DND-41 (cell line): ENCODE measurements at regions not wholly inside any gene's neighbourhood (a gene's known extent, or its start where the extent isn't known, plus 50 kb on each side); places are given as distances from the start of the nearest gene placed in this dataset.

ENCODE experiments used
- EZH2 ChIP-seq: IDR thresholded peaks from 3 replicates; pipeline ENCODE4 v1.6.1; 2012; ENCODE audit warnings: borderline replicate concordance, low read depth, mild to moderate bottlenecking, moderate library complexity, low read length, inconsistent platforms; ENCODE audit not compliant: severe bottlenecking
- TF ChIP-seq, protein P1 (sequence below): IDR thresholded peaks from 2 replicates; pipeline ENCODE4 v1.5.1; 2012; ENCODE audit warnings: borderline replicate concordance, low read length, moderate library complexity, mild to moderate bottlenecking; ENCODE audit not compliant: poor library complexity, severe bottlenecking; ENCODE audit errors: extremely low read depth

DNA sequence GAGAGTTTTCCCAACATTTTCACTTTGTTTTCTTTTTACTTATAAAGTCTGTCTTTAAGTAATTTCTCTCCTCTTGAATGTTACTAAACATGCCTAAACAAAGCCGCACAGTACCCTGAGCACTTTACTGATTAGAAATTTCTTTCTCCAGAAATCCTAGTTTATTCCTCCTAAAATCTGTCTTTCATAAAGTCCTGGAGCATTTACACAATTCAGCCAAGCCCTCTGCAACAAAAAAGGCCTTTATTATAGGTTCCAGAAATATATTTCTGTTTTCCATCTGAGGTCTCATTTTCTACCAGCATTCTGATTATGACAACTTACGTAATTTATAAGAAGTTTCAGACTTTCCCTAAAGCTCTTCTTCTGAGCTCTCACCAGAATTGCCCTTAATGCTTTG lies 549.5 kb upstream of the OLFM3 start:
- TF ChIP-seq, protein P1, sequence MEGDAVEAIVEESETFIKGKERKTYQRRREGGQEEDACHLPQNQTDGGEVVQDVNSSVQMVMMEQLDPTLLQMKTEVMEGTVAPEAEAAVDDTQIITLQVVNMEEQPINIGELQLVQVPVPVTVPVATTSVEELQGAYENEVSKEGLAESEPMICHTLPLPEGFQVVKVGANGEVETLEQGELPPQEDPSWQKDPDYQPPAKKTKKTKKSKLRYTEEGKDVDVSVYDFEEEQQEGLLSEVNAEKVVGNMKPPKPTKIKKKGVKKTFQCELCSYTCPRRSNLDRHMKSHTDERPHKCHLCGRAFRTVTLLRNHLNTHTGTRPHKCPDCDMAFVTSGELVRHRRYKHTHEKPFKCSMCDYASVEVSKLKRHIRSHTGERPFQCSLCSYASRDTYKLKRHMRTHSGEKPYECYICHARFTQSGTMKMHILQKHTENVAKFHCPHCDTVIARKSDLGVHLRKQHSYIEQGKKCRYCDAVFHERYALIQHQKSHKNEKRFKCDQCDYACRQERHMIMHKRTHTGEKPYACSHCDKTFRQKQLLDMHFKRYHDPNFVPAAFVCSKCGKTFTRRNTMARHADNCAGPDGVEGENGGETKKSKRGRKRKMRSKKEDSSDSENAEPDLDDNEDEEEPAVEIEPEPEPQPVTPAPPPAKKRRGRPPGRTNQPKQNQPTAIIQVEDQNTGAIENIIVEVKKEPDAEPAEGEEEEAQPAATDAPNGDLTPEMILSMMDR: no peak
- TF ChIP-seq EZH2: no peak
